Omental fat pad (tissue), 3 donors: ENCODE measurements at regions not wholly inside any gene's neighbourhood (a gene's known extent, or its start where the extent isn't known, plus 50 kb on each side); places are given as distances from the start of the nearest gene placed in this dataset.

Experiments used
- ATAC-seq: fragments of 150-250 bp; one replicate; pipeline ENCODE4 v1.9.1; 2016; ENCODE audit warnings: mild to moderate bottlenecking, moderate library complexity; ENCODE audit not compliant: low FRiP score
- DNase-seq: peaks from one replicate; pipeline ENCODE4 v3.0.0-alpha.2; 2019; ENCODE audit warnings: low spot score
- TF ChIP-seq, protein P1 (sequence below), 3 donors: fragments of 450-650 bp; IDR thresholded peaks; one replicate each; pipeline ENCODE4 v1.5.1; 2016 to 2017; ENCODE audit warnings: antibody characterized with exemption in 3 of 3, mild to moderate bottlenecking in 3 of 3, moderate library complexity in 2 of 3

DNA sequence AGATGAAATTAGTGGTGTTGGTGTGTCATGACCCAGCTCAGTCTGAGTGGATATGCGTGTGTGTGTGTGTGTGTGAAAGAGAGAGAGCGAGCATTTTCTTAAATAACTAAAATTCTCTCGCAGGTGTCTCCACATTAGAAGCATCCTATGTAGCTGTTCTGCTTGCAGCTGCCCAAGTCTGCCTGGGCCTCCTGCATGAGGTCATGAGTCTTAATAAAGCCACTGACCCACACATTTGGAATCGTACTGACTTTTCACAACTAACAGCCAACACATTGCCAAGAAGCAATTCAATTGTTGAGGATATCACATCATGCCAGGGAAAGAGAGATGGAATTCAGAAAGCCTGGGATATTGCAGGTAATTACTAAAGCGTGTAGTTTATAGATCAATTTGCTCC is 238.2 kb upstream of the AJAP1 start:
- no peak for DNase-seq
- ATAC-seq: no peak
- TF ChIP-seq, protein P1, sequence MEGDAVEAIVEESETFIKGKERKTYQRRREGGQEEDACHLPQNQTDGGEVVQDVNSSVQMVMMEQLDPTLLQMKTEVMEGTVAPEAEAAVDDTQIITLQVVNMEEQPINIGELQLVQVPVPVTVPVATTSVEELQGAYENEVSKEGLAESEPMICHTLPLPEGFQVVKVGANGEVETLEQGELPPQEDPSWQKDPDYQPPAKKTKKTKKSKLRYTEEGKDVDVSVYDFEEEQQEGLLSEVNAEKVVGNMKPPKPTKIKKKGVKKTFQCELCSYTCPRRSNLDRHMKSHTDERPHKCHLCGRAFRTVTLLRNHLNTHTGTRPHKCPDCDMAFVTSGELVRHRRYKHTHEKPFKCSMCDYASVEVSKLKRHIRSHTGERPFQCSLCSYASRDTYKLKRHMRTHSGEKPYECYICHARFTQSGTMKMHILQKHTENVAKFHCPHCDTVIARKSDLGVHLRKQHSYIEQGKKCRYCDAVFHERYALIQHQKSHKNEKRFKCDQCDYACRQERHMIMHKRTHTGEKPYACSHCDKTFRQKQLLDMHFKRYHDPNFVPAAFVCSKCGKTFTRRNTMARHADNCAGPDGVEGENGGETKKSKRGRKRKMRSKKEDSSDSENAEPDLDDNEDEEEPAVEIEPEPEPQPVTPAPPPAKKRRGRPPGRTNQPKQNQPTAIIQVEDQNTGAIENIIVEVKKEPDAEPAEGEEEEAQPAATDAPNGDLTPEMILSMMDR (IDR thresholded peaks at IDR 0.05): no peak

DNA sequence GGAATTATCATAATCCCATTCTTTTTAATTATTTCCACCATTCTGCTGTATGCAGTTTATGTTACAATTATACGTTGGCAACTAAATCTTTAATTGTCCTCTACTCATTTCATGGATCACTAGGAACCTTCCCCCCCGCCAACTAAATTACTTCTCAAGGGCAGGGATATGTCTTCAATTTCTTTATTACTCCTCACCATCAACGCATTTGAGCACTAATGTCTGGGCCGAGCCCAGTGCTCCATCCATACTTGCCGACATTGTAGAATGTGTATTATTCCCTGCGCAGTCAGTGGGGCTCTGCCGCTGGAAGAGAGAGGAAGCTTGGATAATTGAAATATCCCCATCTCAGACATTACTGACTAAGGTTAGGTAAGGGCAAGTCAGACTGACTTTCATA is 236.4 kb upstream of the AJAP1 start:
- TF ChIP-seq, protein P1 (IDR thresholded peaks at IDR 0.05): no peak
- no peak for ATAC-seq
- no peak for DNase-seq

DNA sequence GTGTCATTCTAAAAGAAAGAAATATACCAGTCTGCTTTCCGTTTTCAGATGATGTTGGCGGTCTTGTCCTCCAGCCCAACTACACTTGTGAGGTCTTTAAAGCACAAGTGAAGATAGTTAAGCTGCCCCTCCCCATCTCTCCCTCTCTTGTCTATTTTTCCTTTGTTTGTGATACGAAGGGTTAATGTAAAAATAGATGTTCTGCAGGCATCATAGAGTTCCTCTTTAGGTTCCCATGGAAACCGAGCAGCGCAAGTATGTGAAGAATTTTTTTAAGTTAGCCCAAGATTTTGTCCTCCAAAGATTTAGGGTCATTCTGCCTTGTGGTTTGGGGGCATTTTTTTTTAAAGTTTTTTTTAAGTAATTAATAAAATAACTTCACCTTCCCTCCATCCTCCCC is 232.4 kb upstream of the AJAP1 start:
- ATAC-seq: no peak
- DNase-seq: no peak
- TF ChIP-seq, protein P1 (IDR thresholded peaks at IDR 0.05): no peak

DNA sequence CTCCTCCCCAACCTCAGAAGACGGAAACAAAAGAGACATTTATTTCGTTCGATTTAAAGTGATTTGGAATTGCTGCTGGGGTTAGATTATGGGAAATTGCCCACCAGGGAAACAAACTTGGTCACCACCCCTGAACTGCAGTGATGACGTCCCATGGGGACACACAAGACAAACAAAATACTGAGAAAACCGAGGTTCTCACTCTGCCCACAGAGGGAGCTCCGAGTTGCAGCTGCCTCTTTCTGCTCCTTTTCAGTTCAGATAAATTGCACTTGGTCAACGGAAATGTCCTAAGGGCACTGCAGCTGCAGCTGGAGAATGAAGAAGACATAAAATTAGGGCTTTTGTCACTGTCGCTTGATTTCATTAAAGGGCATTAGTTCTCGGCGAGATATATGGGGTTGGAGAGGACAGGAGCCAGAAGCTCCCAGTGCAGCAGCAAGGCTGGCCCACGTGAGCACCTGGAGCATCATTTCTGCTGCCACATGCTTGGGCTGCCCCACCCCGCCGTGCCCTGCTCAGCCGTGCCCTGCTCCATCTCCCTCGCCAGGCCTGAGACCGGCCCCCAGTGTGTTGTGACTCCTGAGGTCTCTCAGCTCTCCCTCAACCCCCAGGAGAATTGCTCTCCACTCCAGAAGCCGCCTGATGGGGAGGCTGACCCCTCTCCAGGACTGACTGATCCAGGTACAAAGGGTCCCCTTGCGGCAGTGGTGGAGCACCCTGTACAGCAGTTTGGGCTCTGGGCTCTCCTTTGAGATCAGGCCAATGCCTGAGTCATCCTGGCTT is 231.7 kb upstream of the AJAP1 start:
- no peak for DNase-seq
- ATAC-seq: no peak
- TF ChIP-seq, protein P1 (IDR thresholded peaks at IDR 0.05): no peak

DNA sequence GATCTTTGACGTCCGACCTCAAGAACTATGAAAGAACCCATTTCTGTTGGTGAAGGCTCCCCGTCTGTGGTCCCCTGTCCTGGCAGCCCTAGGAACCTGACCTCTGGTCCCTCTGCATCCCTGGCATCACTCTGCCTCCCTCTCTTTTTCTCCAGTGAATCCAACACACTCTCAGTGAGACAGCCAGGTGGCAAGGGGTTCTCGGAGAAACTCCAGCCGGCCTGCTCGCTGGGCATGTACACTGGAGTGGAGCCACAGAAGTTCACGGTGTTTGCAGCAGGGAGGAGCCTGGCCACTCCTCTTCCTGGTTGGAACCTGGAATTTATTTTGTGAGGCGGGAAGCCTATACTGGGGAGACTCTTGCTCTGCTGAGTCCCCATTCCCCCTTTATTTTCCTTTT is 230.2 kb upstream of the AJAP1 start:
- DNase-seq: no peak
- TF ChIP-seq, protein P1 (IDR thresholded peaks at IDR 0.05): no peak
- no peak for ATAC-seq

DNA sequence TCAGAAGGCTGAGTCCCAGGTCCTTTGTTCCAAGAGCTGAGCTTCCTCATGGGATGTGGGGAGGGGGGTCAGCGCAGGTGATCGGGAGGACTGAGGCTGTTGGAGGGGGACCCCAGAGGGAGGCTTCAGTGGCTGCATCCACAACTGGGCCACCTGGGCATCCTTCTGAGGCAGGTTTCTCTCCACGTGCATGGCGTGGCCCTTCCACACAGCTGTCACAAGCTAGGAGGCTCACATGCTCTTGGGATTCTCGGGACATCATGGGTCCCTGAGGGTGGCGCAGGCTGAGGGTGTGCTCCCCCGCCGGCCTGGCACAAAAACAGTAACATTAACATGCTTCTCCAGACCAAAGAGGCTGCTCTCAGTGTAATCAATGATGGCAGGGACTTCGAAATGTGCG is 229.6 kb upstream of the AJAP1 start:
- TF ChIP-seq, protein P1 (IDR thresholded peaks at IDR 0.05): no peak
- ATAC-seq: no peak
- no peak for DNase-seq

DNA sequence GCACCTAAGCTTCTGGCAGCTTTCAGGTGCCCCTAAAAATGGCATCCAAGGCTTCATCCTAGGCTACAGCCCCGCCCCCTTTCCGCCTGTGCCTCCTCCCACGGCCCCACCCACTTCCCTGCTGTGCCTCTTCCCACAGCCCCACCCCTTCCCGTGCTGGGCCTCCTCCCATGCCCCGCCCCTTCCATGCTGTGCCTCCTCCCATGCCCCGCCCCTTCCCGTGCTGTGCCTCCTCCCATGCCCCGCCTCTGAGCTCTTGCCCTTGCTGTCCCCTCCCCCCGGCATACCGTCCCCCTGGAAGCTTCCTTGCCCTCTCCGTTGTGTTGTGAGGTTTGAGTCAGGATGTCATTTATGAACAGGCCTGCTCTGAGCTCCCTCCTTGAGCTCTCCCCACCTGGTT is 228.5 kb upstream of the AJAP1 start:
- DNase-seq: no peak
- ATAC-seq: no peak
- TF ChIP-seq, protein P1 (IDR thresholded peaks at IDR 0.05): no peak
